H4 (cell line): ENCODE measurements at regions not wholly inside any gene's neighbourhood (a gene's known extent, or its start where the extent isn't known, plus 50 kb on each side); places are given as distances from the start of the nearest gene placed in this dataset.
"Not testable (repeated sequence)": the region's sequence is repeated elsewhere in the genome, so short reads cannot be mapped to it uniquely, and the experiment has no call there.

ENCODE experiments used
- DNase-seq: peaks from one replicate; pipeline ENCODE4 v3.0.0-alpha.2; 2015; ENCODE audit warnings: low spot score

DNA sequence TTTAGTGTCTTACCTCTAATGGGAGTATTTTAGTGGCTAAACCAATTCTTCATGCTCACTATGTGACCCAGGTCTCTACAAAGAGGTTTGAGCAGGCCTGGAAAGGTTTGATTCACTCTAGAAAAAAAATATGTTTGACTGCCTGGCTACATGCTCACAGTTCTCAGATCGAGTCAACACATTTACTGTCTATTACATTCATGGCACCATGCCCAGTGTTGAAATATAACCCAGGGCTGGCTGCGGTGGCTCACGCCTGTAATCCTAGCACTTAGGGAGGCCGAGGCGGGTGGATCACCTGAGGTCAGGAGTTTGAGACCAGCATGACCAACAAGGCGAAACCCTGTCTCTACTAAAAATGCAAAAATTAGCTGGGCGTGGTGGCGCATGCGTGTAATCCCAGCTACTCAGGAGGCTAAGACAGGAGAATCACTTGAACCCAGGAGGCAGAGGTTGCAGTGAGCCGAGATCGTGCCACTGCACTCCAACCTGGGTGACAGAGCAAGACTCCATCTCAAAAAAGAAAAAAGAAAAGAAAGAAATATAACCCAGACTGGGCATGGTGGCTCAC lies 543.8 kb downstream of the HAPSTR1 start:
- not testable (repeated sequence) for DNase-seq

DNA sequence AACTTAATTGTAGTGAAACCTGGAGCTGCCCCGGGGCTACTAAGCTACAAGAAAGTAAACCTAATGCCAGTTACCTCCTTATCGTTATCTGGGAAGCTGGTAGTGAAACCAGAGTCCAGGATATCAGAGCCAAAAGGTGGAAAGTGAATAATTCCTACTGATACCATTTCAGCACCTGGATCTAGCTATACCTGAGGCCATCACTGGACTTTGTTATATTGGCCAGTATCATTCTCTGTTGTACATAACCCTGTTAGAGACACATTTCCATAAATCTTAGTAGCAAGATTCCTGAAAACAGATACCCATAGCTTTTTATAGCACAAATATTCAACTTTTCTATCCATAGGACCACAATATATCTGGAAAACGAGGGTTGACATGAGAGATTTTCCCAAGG lies 538.0 kb downstream of the GRIN2A start:
- DNase-seq, result no peak

DNA sequence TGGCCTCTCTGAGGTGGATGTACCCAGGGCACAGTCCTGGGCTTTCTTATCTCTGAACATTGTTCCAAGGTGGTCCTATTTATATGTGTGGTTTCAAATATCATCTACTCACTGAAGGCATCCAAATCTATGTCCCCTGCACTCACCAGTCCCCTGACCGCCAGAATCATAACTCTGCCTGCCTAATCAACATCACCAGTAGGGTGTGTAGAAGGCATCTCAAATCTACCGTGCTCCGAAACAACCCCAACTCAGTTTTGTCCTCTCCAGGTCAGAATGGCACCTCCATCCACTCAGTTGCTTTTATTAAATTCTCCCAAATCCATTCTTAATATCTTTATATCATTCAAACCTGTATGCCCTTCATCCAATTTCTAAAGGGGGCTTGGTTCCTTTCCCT lies 536.3 kb downstream of the GRIN2A start:
- DNase-seq, result no peak

DNA sequence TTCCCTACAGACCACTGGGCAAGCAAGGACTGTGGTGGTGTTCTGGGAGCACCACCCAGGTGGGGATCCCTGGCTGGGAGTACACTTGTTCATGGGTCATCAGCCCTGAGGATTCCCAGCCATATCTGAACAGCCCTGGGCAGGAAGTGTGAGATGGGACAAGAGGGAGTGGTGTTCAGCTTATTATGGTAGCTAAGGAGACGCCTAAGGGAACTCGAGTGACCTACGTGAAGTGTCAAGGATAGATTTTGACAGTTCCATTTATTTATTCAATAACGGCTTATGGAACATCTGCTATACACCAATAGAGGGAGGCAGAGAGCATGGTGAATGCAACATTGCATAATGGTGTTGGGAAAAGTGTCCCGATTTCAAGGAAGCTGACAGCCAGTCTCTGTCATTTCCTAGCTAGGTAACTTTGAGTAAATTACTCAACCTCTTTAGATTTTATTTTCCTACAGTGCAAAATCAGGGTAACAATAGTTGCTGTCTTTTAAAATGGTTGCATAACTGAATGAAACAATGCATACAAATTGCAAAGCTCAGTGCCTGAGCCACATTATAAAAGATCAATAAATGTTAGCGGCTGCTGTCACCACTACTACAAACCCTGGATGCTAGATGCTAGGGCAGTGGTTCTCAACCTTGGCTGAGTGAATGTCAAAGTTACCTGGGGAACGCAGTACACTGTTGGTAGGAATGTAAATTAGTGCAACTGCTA lies 534.1 kb downstream of the GRIN2A start:
- peak; percentile 24 for DNase-seq

DNA sequence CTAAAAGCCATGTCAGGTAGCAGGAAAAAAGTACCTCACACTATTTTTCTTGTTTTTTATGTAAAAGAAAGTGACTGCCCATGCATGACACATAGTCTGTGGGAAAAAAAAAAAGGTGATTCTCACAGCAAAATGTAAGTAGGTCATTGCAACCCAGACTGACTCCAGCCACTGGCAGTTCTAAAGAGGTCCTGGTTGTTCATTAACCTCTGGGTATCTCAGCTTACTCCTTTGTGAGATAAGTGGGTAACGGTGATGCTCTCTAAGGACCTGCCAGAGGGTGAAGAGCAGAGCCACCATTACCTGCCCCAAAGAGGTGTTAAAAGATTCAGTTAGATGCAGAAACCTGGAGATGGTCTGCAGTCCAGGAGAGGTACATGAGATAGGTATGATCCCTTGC lies 531.9 kb downstream of the GRIN2A start:
- DNase-seq, result no peak

DNA sequence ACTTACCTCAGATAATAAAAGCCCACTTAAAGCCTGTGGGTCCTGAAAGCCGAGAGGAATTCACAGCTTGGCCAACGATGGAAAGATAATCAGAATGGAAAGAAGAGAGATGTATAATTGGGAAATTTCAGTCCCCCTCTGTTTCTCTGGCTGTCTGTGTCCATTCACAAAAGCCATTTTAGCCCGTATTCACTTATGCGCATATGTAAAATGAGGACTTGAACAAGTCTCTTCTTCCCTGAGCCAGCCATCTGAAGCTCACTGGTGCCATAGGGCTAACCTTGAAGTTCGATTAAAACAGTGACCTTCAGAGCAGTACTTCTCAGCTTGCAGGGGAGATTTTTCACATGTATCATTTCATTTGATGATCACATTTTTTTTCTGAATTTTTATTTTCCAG lies 527.2 kb downstream of the GRIN2A start:
- DNase-seq, result no peak

DNA sequence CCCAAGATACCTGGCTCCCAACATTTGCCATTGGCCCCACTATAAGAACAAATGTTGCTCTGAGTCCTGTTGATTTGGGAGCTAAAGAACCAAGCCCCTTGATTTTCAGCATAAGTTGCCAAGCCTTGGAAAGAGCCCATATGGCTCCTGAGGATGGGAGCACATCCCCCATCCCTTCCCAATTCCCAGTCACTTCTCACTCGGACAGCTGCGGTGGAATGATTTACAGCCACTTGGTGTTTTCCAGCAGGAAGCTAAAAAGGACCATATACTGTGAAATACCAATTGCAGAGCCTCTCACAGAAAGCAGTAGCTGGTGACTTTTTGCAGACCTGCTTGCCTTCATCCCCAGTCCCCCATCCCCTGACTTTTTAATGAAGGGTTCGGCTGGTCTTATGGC lies 524.6 kb downstream of the GRIN2A start:
- no peak for DNase-seq

DNA sequence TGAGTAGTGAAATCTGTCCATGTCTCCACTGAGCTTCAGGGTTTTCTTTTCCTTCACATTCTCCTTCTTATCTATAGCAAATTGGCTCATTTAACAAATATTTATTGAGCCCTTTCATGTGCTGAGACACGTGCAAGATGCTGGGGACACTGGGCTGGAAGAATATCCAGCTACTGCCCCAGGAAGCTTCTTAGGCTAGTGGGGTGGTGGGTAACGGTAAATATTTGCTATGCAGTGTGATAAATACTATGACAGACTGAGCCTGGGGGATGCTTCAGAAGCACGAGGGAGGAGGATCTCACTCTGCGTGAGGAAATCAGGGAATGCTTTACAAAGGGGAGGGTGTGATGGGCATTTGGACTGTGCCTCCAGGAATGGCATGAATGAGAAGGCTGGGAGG lies 524.1 kb downstream of the GRIN2A start:
- no peak for DNase-seq

DNA sequence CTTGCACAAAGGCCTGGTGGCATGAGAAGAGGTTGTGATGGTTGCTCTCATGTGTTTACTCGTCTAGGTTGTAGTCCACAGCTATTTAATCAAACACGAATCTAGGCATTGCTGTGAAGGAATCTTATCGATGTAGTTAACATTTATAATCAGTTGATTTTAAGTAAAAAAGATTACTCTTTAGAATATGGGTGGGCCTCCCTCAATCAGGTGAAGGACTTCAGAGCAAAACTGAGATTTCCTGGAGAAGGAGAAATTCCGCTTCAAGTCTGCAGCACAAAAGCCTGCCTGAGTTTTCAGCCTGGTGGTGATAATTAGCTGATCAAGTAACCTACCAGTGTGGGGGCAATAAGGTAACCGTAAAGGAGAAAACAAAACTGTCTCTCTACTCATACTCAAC lies 523.6 kb downstream of the GRIN2A start:
- DNase-seq, result no peak

DNA sequence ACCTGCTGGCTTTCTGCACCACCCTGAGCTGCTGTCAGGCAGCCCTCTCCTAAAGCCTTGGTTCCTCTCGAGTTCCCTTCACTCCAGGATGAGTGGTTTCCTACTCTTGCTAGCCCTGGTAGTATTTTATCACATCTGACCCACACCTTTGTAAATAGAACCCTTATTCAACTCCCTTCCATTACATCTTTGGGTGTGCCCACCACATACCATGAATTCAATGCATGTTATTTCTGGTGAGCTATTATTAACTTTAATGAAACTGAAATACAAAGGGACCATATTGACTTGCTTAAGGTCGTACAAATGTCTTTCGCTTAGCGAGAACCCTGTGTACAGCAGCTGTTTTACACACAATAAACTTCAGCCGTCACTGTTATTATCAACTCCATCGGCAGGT lies 521.3 kb downstream of the GRIN2A start:
- no peak for DNase-seq

DNA sequence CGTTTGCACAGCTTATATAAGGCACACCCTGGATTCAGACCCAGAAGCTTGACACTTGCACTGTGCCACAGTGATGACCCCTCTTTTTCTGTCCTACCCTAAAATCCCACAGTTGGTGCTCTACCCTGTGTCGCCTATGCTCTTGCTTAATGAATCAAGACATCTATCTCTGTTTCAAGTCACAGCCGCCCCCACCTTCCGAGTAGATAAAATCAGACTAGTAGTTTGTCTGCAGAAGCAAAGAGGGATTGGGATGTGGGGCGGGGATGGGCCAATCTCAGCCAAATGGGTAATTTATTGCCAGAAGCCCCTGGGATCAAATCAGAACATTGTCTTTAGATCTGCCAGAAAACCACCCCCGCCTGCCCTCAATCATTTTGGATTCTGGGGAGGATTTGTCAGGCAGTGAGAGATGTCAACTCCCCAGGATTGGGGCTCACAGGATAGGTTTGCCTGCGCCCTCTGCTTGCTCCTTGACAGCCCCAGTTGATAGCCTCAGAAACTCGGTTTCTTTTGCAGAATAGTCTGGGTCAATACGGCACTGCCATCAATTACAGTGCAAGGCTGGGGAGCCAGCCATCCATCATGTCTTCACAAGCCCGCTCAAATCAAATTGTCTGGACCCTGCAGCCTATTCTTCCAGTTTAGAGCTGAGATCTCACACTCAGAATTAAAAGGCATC lies 520.8 kb downstream of the GRIN2A start:
- DNase-seq, result no peak

DNA sequence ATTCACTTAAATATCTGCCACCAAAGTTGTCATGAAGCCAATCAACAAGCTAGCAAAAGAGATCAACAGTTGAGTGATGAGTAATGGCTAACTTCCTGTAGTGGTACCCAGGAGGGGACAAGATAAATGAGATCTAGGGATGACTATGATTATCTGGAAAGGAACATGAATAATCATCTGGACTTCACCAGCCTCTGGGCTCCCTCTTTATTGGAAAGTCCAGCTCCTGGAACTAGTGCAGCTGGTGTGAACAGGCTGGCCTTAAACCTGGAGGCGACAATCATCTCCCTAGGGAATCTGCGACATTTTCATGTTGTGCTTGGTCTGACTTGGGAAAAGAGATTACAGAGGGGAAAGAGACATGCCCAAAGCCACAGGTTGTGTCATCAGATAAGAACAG lies 518.6 kb downstream of the GRIN2A start:
- DNase-seq, result no peak

DNA sequence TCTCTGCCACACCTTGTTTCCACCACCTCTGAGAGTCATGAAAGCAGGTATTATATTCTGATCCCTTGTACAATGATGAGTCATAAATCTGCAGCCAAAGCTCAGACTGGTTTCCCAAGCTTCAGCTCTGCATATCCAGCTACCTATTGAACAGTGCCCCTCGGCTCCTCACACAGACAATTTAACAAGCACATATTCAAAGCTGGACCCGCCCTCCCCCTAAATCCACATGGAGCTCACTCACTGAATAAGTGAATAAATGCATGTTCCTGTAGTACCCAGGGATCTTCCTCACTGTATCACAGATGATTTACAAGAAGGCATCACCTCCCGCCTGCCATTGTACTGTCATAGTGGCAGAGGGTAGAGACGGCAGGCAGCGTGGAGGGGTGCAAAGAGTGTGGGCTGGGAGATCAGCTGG lies 516.4 kb downstream of the GRIN2A start:
- no peak for DNase-seq

DNA sequence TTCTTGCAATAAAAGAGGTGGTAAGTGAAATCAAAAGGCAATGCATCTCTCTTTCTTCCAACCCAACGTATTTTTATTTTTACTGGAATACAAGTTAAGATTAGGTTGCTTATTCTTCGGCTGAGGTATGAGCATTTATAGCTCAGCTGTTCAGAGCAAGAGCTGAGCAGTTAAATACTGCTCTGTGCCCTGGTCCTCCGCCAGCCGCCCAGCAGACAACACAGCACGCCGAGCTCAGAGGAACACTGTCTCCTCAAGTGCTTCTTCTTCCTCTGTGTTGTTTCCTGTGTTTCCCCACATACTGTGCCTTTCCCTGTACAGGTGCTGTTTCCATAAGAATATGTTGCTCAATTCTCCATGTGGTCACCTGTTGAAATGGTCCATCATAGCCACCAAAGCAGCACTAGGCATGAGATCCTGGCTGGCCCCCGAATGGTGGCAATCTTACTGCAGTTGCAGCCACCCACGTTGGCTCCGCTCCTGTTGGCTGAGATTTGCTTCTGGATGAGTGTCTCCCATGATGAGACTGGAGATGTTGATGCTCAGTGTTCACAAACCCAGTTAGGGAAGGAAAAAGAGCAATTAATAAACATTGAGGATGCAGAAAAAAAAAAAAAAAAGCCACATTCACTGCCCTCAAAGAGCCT lies 515.3 kb downstream of the GRIN2A start:
- no peak for DNase-seq

DNA sequence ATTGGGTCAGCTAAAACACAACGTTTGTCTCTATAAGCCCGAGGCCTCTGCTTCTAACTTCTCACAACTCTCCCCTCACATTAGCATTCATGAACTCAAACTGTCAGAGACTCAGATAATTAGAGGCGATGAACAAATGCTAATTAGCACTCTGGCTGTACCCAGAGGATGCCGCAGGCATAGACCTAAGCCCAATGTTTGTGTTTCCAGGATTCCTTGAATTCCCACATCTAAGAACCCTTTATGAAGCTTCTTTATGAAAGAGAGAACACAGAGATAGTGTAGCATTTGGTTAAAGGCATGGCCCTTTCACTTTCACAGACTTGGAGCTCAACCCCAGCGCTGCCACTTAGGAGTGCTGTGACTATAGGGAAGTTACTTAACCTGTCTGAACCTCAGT lies 512.2 kb downstream of the GRIN2A start:
- no peak for DNase-seq

DNA sequence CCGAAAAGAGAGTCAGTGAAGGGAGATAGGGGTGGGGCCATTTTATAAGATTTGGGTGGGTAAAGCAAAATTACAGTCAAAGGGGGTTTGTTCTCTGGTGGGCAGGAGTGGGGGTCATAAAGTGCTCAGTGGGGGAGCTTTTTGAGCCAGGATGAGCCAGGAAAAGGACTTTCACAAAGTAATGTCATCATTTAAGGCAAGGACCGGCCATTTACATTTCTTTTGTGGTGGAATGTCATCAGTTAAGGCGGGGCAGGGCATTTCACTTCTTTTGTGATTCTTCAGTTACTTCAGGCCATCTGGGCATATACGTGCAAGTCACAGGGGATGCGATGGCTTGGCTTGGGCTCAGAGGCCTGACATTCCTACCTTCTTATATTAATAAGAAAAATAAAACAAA lies 511.6 kb downstream of the GRIN2A start:
- not testable (repeated sequence) for DNase-seq

DNA sequence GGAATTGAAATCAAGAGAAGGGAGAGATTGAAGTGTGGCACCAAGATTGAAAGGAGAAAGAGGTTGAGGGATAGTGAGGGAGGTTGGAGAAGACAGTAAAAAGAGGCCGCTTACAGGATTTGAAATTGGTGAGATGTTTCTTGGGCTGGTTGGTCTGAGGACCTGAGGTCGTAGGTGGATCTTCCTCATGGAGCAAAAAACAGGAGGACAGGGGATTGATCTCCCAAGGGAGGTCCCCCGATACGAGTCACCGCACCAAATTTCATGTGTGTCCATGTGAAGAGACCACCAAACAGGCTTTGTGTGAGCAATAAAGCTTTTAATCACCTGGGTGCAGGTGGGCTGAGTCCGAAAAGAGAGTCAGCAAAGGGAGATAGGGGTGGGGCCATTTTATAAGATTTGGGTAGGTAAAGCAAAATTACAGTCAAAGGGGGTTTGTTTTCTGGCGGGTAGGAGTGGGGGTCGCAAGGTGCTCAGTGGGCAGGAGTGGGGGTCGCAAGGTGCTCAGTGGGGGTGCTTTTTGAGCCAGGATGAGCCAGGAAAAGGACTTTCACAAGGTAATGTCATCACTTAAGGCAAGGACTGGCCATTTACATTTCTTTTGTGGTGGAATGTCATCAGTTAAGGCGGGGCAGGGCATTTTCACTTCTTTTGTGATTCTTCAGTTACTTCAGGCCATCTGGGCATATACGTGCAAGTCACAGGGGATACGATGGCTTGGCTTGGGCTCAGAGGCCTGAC lies 505.5 kb downstream of the GRIN2A start:
- DNase-seq, result not testable (repeated sequence)

DNA sequence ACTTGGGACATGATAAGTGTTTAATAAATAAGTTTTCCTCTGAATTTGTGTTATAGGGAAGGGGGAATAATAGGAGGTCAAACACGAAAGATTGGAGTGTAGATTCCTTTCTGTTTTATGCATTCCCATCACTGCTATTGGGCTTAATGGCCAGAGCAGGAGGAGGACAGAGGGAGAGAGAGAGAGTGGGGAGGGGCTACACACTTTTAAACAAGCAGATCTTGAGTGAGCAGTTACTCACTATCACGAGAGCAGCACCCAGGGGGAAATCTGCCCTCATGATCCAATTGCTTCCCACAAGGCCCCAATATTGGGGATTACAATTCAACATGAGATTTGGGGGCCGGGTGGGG lies 505.0 kb downstream of the GRIN2A start:
- no peak for DNase-seq

DNA sequence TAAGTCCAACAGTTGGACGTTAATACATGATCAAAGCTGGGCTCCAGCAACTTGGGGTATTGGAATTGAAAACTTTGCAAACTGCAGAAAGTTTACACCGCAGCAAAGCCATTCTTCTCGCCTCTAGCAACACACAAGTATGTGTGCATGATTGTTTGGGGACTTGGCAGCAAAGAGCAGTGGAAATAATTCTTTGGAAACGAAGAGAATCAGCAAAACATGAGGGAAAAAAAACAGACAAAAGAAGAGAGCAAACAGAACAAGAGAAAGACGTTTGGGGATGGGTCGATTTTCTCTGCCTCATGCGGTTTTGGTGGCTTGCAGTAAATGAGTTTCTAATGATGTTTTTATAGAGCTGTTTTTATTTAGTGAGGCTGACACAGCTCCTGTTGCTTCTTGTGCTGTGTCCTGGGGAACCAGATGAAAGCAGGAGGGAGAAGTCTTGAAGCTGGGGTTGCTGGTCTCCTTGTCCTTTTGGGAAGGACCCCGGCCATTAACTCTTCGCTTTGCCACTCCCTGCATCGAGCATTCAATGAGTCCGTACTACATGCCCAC lies 502.9 kb downstream of the GRIN2A start:
- no peak for DNase-seq

DNA sequence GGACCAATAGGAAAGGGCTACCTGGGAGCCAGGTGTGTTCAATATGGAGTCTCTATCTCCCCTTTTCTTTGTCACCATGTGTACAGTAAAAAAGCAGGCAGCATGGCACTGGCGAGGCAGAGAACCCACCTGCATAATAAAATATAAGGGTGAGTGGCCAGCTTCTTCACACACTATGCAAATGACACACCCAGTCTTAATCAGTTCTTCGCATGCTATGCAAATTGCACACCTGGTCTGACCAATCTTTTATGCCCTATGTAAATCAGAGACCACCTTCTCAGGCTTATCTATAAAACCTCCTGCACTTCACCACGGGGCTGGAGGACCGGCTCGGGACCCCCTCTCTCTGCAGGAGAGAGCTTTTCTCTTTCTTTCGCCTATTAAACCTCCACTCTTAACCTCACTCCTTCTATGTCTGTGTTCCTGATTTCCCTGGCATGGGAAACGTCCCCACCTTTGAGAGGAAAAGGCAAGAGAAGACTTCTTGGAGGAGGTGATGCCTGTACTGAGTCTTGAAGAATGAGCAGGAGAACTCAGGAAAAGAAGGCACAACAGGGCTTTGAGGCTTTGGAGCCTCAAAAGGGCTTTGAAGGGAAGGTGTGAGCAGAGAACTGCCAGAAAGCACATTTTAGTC lies 502.1 kb downstream of the GRIN2A start:
- no peak for DNase-seq

DNA sequence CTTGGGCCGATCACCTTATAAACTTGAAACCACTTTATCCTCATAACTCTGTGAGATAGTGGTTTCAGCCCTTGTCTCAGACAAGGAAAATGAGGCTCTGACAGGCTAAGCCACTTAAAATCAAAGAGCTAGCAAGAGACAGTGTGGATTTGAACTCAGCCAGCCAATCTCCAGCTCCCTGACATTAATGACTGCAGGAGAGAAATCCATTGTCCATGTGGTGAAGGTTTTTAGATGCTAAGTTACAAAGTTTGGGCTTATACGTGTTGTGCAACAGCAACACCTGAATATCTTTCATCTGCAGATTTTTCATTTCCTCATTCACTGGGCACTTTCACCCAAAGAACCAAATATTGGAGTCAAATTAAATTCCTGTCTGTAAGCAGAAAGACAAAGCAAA lies 501.3 kb downstream of the GRIN2A start:
- no peak for DNase-seq
